ENCODE measurements at regions not wholly inside any gene's neighbourhood (a gene's known extent, or its start where the extent isn't known, plus 50 kb on each side); places are given as distances from the start of the nearest gene placed in this dataset.

DNA sequence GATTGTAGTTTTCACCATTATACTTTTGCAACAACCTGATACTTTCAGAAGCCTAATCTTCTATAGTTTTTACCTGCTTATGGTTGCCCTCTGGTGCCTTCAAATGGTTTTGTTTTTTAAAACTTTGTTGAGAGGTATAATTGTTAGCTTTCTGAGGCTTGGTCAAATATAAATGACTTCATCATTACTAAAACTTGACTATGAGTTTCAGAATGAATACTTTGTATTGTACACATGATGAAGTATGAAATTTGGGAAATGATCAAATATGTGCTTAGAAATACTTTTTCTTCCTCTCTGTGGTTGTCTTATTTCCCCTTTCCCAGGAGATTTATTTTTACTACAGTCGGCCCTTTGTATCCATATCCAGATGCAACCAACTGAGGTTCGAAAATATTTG is 151.8 kb upstream of the B3GALT2 start:
- DNase-seq, result no peak

DNA sequence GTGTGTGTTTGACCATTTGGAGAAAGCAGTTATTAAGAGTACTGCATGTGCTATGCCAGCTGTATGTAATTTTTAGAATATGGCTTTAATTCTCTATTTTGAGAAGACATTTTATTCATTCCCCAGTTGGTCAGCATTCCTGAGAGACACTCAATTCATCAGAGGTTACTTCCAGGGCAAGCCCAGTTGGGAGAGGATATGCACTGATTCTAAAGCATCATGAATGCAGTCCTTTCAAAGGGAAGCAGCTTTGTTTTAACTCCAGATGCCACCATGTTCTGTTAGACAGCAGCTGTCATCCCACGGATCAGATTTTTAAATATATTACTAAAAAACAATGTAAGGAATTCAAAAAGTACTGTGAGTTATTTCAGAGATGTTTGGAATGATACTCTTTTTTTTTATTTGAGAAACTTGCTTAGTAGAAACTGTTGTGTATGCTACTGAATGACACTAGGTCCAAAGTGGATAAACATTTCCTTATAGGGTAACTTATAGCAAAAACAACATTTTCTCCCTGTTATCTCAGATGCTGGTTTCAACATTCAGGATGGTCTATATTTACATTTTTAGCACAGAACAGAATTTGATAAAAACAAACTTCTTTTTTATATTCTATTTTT is 149.5 kb upstream of the B3GALT2 start:
- no peak for DNase-seq

DNA sequence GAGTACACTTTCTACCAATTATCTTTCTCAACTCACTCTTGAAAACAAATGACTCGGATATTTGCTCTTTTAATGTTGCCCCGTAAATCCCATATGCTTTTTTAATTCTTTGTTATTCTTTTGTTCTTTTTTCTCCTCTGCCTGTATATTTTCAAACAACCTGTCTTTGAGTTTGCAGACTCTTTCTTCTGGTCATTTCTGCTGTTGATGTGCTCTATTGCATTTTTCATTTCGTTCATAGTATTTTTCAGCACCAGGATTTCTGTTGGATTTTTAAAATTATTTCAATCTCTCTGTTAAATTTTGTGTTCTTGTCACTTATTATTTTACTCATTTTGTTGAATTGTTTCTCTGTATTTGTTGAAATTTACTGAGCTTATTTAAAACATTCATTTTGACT is 146.8 kb upstream of the B3GALT2 start:
- DNase-seq, result no peak

DNA sequence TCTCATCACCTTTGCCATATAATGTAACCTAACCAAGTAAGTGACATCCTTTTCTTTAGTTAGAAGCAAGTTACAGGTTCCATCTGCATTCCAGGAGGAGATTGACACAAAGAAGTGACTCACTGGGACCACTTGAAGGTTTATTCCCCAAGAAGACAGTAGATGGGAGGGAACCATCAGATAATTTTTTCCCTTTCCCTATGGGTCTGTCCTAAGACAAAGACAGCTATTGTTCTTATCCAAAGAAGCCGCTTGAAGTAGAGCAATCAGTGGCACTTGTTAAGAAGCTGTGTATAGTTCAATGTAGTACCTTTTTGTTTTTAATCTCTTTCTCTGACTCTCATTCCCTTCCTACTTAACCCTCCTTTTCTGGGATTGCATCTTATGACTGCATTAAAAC is 139.9 kb upstream of the B3GALT2 start:
- no peak for DNase-seq

DNA sequence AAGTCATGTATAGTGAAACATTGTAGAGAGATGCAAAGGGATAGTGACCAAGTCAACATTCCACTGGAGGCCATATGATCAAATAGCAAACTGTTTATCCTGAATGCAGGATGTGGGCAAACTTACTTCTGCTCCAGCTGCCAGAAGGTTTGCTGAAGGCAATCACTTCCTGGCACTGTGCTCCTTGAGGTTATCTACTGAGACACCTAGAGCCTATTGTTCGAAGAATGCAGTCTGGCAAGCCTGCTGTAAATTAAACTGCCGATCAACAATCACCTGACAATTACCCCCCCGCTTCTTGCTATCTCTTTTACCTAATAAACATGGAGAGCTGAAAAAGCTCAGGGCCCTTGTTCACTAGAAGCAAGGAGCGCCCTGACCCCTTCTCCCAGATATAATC is 139.4 kb upstream of the B3GALT2 start:
- no peak for DNase-seq

DNA sequence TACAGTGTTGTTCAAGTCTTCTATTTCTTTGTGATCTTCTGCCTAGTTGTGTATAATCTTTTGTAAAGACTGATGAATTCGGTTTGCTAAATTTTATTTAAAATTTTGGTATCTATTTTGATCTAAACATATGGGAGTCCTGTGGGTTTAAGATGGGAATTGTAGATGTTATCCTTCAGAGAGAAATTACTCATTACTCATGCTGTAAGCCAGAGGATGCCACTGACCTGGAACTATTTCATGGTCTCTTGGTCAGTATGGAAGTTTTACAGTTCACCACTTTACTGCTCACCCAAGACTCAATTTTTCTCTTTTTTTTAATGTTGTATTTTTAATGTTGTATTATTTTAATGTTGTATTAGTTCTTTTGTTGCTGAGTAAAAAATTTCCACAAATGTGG is 138.6 kb upstream of the B3GALT2 start:
- DNase-seq, result no peak

DNA sequence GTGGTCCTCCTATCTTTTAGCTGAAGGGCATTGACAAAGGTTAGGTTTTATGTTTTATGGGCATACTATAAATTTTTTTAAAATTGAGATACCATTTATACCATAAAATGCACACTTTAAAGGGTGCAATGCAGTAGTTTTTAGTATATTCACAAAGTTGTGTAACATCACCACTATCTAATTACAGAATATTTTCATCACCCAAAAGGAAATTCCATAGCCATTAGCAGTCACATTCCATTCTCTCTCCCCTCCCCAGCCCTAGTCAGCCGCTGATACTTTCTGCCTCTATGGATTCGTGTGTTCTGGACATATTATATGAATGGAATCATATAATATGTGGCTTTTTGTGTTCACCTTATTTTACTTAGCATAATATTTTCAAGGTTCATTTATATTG is 135.8 kb upstream of the B3GALT2 start:
- DNase-seq, result no peak

DNA sequence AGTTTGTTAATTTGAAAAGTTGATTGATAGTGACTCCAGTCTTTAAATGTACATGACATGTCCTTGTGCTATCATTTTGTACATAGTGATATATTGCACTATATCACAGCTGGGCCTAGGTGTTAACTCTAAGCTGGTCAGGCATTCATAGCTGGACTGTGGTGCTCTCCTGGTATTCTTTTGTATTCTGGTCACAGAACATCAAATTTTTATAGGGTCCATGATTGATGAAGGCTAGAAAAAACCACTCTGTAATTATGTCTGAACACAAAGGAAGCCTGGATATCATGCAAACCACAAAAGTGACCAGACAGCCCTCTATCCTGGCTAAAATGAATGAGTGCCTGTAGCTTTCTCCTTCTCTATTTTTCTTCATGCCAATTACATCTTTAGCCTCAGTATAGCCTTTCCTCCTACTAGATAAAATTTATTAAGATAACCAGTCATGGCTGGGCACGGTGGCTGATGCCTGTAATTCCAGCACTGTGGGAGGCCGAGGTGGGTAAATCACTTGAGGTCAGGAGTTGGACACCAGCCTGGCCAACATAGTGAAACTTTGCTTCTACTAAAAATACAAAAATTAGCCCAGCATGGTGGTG is 134.9 kb upstream of the B3GALT2 start:
- no peak for DNase-seq

DNA sequence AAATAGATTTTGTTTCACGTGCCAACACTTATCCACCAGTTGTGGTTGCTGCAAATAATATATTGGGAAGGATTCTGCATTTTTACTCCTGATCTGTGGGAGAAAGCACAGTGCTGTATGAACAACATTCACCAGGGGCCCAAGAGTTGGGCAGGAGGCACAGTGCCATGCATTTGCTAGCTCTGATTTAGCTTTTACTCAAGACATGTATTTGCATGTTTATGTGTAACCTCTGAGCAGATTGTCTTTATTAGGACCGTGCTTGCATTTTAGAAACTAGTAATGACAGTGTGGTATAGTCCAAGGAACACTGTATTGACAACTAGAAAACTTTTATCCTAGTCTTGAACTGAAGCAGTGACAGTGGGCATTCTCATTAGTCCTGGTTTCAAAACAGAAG is 133.9 kb upstream of the B3GALT2 start:
- DNase-seq, result no peak

DNA sequence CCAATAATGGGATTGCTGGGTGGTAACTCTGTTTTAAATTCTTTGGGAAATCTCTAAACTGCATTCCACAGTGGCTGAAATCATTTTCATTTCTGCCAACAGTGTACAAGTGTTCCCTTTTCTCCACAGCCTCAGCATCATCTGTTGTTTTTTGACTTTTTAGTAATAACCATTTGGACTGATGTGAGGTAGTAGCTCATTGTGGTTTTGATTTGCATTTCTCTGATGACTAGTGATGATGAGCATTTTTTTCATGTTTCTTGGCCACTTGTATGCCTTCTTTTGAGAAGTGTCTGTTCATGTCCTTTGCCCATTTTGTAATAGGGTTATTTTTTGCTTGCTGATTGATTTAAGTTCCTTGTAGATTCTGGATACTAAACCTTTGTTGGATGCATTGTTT is 131.9 kb upstream of the B3GALT2 start:
- DNase-seq, result no peak

DNA sequence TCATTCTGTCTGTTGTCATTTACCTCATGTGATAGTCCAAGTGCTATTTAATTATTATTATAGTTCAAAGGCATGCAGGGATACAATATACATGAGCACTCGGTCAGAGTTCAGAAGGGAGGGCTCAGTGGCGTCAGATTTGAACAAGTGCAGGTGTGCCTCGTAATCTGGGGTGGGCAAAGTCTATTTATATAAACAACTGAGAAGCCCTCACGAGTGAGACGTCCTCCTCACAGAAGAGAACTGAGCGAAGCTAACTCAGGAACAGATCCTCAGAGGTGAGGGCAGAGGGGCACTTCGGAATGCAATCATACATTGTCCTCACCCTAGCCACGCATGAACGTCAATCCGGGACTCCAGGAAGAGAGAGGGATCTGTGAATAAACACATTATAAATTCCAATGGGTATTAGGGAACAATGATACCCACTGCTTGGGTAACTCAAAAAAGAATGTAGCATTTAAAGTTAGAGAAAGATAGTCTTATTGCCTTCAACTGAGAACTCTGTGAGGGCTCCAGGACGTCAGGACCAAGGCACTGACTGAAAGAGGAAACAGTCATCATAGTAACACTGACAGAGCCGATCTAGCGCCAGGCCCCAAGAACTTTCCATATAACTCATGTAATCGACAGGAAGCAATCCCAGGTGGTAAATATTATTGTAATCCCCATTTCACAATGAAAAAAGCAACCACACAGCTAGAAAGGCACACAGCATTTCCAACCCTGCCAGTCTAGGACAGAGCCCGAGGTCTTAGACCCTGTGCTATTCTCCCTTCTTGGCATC is 127.1 kb upstream of the B3GALT2 start:
- DNase-seq, result no peak

DNA sequence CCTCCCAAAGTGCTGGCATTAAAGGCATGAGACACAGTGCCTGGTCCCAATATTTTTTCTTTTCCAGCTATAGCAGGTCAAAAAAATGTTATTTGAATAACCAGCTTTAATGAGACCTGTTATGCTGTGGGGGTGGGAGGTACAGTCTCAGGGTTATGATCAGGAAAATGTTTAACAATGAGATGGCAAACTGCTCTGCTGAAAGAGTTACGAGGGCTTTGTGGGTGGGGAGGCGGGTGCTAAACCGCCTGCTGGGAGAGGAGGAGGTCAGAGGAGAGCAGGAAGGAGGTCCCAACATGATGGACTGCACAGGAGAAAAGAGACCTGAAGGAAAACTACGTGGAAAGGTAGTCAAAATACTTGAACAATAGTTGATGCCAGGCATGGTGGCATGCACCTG is 126.0 kb upstream of the B3GALT2 start:
- no peak for DNase-seq

DNA sequence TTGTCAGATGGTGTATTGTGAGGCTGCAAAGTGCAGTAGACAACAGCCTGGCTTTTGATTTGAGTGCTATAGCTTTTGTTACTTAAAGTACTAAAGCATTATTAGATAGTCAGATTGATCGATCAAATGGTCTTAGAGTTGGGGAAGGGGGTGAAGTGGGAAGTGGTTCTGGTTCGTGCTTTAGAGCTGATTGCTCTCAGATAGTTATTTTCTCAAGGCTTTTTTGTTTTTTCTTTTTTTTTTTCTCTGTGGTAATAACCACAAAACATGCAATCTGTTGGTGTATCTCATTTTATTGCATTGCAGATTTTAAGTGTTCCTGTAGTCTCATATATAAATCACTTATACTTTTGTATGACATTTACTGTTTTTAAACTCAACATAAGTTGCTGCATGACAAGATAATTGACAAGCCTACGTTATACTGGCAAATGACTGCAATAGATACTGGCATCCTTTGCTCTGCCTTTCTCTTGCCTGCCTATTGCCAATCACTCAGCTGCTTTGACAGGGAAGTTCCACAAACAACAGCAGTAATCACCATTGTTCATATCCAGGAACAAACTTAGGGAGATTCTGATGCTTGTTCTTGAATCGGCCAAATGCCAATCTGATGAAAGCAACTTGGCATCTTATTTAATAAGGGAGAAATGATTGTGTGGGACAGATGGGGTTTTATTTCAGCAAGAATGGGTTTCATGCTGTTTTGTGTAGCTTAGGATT is 125.0 kb upstream of the B3GALT2 start:
- no peak for DNase-seq

DNA sequence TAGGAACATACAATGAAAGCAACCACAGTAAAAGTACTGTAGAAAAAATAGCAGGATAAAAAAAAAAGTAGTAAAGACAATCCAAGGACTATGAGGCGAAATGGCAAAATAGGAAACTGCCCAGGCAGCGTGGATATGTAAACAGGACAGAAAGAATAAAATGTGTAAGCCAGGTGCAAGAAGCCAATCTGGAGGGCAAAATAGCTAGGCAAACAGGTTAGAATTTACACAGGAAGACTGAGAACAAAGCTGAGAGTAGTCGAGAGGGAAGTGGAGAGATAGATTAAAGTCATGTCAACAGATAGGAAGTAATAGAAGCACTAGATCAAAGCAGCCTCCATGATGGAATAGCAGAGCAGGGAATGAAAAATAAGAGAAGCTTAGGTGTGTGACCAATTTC is 124.2 kb upstream of the B3GALT2 start:
- no peak for DNase-seq

DNA sequence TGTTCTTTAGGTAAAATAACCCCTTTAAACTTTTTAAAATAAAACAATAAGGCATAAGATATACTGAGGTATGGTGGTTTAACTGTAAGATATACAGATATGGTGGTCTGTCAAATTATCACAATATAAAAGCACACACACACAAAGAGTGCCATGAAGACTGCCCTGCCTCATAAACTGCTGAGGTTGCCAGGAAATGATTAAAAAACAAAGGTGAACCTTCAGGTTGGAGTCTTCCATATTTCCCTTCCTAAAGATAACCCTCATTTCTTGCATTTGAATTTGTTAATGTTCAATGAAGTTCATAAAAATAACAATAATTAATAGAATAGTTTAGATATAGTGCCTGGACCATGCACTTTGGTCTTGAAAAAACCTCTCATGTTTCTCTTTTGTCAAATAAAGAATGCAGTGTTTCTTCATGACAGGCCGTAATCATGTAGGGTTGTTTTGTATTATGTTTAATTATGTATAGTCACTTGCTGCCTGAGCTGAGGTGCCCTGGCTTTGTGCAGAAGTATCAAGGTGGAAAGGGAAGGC is 123.6 kb upstream of the B3GALT2 start:
- DNase-seq, result no peak

DNA sequence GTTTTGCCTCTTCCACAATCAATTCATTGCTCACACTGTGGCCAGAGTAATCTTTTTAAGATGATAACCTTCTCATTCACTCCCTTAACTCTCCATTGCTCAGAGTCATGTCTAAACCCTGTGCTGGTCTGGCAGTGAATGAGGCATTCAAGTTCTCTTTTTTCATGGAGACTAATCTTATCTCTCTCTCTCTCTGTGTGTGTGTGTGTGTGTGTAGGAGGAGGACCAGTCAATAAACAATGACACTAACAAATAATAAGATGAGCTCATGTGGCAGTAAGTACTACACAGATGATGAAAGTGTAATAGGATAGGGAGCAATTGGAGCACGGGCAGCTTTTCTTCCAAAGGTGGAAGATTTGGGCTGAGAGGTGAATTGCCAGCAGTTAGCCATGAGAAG is 122.0 kb upstream of the B3GALT2 start:
- DNase-seq, result no peak

DNA sequence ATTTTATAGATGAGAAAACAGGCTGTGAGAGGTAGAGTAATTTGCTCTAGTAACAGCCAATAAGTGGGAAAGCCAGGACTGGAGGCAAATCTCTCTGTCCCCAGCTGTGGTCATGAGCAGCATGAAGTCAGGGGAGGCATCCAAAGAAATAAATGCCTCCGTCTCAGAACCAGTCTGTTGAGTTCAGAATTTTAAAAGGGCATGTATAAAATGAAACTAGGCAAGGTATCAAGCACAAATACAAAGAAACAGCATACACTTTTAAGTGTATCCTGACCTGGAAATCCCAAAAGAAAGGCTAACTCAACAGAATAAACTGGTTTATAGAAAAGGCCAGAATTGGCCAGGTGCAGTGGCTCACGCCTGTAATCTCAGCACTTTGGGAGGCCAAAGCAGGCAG is 120.0 kb upstream of the B3GALT2 start:
- DNase-seq, result no peak
